ENCODE measurements at regions not wholly inside any gene's neighbourhood (a gene's known extent, or its start where the extent isn't known, plus 50 kb on each side); places are given as distances from the start of the nearest gene placed in this dataset.

GRCh38 chr3:5861151-5861550 lies 673.6 kb downstream of the EDEM1 start:
- no peaks in the 10 kb centered on the region for H3K79me2 ChIP-seq (ENCODE audit: insufficient read depth, low read length)
- H3K9ac ChIP-seq (ENCODE audit: insufficient read depth, low read length, poor library complexity, severe bottlenecking): no peak overlapping the region
- H3K4me1 ChIP-seq (ENCODE audit: control insufficient read depth in 1 of 2, insufficient read depth in 2 of 2, low read length in 2 of 2): no peaks in the 10 kb centered on the region
- H3K27me3 ChIP-seq (ENCODE audit: control insufficient read depth in 2 of 2, insufficient read depth in 2 of 2, low read length in 2 of 2): no peaks in the 10 kb centered on the region
- H3K9me3 ChIP-seq (replicated peaks in 1 of 2; ENCODE audit: control insufficient read depth in 1 of 2, insufficient read depth in 1 of 2, low read length in 2 of 2): no peaks in the 10 kb centered on the region
- no peaks in the 10 kb centered on the region for H3K36me3 Mint-ChIP-seq
- no peaks in the 10 kb centered on the region for H3K4me1 Mint-ChIP-seq
- no peaks in the 10 kb centered on the region for H3K27me3 Mint-ChIP-seq (ENCODE audit: low read depth in 3 of 3)
- intact Hi-C loops (cut with micrococcal nuclease): no loop called here
- peaks cover 0 to 5% (median under 1%) of the 10 kb centered on the region in 7 donors for H3K9me3 Mint-ChIP-seq
- no peak overlapping the region for H3K4me3 Mint-ChIP-seq
- no peak overlapping the region for H3K4me3 ChIP-seq (replicated peaks in 1 of 3; ENCODE audit: low read depth in 2 of 3, low read length in 3 of 3)
- H3K4me2 ChIP-seq (replicated peaks; ENCODE audit: extremely low read depth, low read length, poor library complexity, severe bottlenecking): no peak overlapping the region
- H4K20me1 ChIP-seq (ENCODE audit: insufficient read depth, low read length): no peaks in the 10 kb centered on the region
- TF ChIP-seq CTCF (IDR thresholded peaks at IDR 0.05): no peak
- no peaks in the 10 kb centered on the region for H3K36me3 ChIP-seq (replicated peaks in 1 of 2; ENCODE audit: control insufficient read depth in 1 of 2, insufficient read depth in 2 of 2, low read length in 2 of 2)
- whole genome bisulfite sequencing (ENCODE audit: insufficient coverage): no CpG with 5 or more reads among the region's 3 CpGs
- H2AFZ ChIP-seq (ENCODE audit: insufficient read depth, low read depth, low read length, poor library complexity, severe bottlenecking): no peak overlapping the region
- no peak overlapping the region for H3K27ac Mint-ChIP-seq
- DNase-seq: no peak
- no peak overlapping the region for H3K27ac ChIP-seq (ENCODE audit: low read depth in 1 of 2, low read length in 2 of 2)

- Histone ChIP-seq H3K4me2 (replicated peaks; ENCODE audit: extremely low read depth, low read length, poor library complexity, severe bottlenecking) (no peak overlapping the region), H3K27me3 (ENCODE audit: control insufficient read depth in 2 of 2, insufficient read depth in 2 of 2, low read length in 2 of 2) (no peaks in the 10 kb centered on the region), H3K79me2 (ENCODE audit: insufficient read depth, low read length) (no peaks in the 10 kb centered on the region), H3K4me1 (ENCODE audit: control insufficient read depth in 1 of 2, insufficient read depth in 2 of 2, low read length in 2 of 2) (no peaks in the 10 kb centered on the region), H2AFZ (ENCODE audit: insufficient read depth, low read depth, low read length, poor library complexity, severe bottlenecking) (no peak overlapping the region), H3K9me3 (replicated peaks in 1 of 2; ENCODE audit: control insufficient read depth in 1 of 2, insufficient read depth in 1 of 2, low read length in 2 of 2) (peaks cover 4 to 6% of the 10 kb centered on the region in 2 donors), H4K20me1 (ENCODE audit: insufficient read depth, low read length) (no peaks in the 10 kb centered on the region), H3K4me3 (replicated peaks in 1 of 3; ENCODE audit: low read depth in 2 of 3, low read length in 3 of 3) (no peak overlapping the region), H3K27ac (ENCODE audit: low read depth in 1 of 2, low read length in 2 of 2) (no peak overlapping the region), H3K9ac (ENCODE audit: insufficient read depth, low read length, poor library complexity, severe bottlenecking) (no peak overlapping the region), H3K36me3 (replicated peaks in 1 of 2; ENCODE audit: control insufficient read depth in 1 of 2, insufficient read depth in 2 of 2, low read length in 2 of 2) (no peaks in the 10 kb centered on the region)
- no peak overlapping the region for H3K4me3 Mint-ChIP-seq
- H3K9me3 Mint-ChIP-seq: peaks cover 1 to 12% (median 3%) of the 10 kb centered on the region in 7 donors
- no peak overlapping the region for H3K27ac Mint-ChIP-seq
- TF ChIP-seq CTCF (IDR thresholded peaks at IDR 0.05): no peak
- no CpG with 5 or more reads among the region's 2 CpGs for WGBS (ENCODE audit: insufficient coverage)
- peaks cover 0 to 2% (median 0%) of the 10 kb centered on the region in 3 donors for H3K27me3 Mint-ChIP-seq (ENCODE audit: low read depth in 3 of 3)
- no peaks in the 10 kb centered on the region for H3K4me1 Mint-ChIP-seq
- H3K36me3 Mint-ChIP-seq: no peaks in the 10 kb centered on the region
- DNase-seq: no peak
- intact Hi-C loops (cut with micrococcal nuclease): no loop called here
Observed at GRCh38 chr3:5874931-5875341, 687.4 kb downstream of the EDEM1 start.
